Neutrophil (primary cell): ENCODE measurements at regions not wholly inside any gene's neighbourhood (a gene's known extent, or its start where the extent isn't known, plus 50 kb on each side); places are given as distances from the start of the nearest gene placed in this dataset.

Experiments used
- H3K27ac ChIP-seq: fragments of 200-600 bp; sonication (generic); 2 replicates; pipeline ENCODE4 v1.5.1; 2016; ENCODE audit warnings: mild to moderate bottlenecking, moderate library complexity
- H3K27me3 ChIP-seq: fragments of 200-600 bp; sonication (generic); 2 replicates; pipeline ENCODE4 v1.6.0; 2016; ENCODE audit warnings: mild to moderate bottlenecking
- H3K36me3 ChIP-seq: fragments of 200-600 bp; sonication (generic); 2 replicates; pipeline ENCODE4 v1.5.1; 2017
- H3K4me1 ChIP-seq, 2 experiments: fragments of 200-600 bp in 1 of 2; sonication (generic) in 1 of 2; 1 replicate in 1 of 2; 2 replicates in 1 of 2; pipeline versions ENCODE4 v1.5.1 to v1.6.1; 2013 to 2016; ENCODE audit warnings: low read depth in 1 of 2, low read length in 1 of 2, mild to moderate bottlenecking in 1 of 2, moderate library complexity in 1 of 2; ENCODE audit not compliant: control insufficient read depth in 1 of 2, insufficient read depth in 1 of 2
- H3K4me3 ChIP-seq, 2 experiments: fragments of 200-600 bp in 1 of 2; sonication (generic) in 1 of 2; 1 replicate in 1 of 2; 2 replicates in 1 of 2; pipeline ENCODE4 v1.5.1; 2013 to 2016; ENCODE audit warnings: low read depth in 1 of 2, low read length in 1 of 2, mild to moderate bottlenecking in 1 of 2, moderate library complexity in 1 of 2
- H3K9me3 ChIP-seq: fragments of 200-600 bp; sonication (generic); 2 replicates; pipeline ENCODE4 v1.5.1; 2016
- TF ChIP-seq, protein P1 (sequence below): fragments of 200-600 bp; sonication (generic); IDR thresholded peaks from 2 replicates; pipeline ENCODE4 v1.5.1; 2016; ENCODE audit warnings: antibody characterized with exemption

DNA sequence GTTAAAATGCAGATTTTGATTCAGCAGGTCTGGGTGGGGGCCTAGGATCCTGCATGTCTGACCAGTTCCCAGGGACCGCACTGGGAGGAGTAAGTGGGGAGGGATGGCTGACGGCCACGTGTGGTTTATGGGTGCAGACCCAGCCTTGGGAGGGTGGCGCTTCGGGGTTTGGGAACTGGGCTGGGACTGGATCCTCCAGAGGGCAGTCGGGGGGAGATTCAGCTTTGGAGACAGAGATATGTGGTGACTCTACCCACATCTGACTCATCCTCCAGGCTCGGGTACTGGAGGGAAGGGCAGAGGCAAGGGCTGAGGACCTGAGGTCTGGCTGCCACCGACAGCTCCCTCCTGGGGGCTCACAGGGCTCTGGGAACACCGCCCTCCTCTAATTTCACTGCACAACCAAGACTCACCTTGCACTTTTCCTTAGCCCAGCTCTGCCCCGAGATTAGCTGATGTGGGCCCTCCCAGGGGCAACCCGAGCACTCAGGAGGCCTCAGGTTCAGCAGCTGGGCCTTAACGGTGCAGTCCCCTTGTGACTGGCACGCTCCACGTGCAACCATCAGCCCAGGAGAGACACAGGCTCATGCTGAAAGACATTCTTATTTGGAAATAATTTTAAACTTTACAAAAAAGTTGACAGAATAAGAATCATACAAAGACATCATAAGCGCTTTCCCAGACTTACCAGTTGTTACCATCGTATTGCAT lies 172.8 kb upstream of the PMEPA1 start:
- TF ChIP-seq, protein P1, sequence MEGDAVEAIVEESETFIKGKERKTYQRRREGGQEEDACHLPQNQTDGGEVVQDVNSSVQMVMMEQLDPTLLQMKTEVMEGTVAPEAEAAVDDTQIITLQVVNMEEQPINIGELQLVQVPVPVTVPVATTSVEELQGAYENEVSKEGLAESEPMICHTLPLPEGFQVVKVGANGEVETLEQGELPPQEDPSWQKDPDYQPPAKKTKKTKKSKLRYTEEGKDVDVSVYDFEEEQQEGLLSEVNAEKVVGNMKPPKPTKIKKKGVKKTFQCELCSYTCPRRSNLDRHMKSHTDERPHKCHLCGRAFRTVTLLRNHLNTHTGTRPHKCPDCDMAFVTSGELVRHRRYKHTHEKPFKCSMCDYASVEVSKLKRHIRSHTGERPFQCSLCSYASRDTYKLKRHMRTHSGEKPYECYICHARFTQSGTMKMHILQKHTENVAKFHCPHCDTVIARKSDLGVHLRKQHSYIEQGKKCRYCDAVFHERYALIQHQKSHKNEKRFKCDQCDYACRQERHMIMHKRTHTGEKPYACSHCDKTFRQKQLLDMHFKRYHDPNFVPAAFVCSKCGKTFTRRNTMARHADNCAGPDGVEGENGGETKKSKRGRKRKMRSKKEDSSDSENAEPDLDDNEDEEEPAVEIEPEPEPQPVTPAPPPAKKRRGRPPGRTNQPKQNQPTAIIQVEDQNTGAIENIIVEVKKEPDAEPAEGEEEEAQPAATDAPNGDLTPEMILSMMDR: no peak
- H3K27me3 ChIP-seq: no peaks in the 10 kb centered on the region
- H3K9me3 ChIP-seq: no peaks in the 10 kb centered on the region
- H3K27ac ChIP-seq: no peak overlapping the region
- H3K36me3 ChIP-seq: no peaks in the 10 kb centered on the region
- H3K4me3 ChIP-seq: no peak overlapping the region
- no peaks in the 10 kb centered on the region for H3K4me1 ChIP-seq

DNA sequence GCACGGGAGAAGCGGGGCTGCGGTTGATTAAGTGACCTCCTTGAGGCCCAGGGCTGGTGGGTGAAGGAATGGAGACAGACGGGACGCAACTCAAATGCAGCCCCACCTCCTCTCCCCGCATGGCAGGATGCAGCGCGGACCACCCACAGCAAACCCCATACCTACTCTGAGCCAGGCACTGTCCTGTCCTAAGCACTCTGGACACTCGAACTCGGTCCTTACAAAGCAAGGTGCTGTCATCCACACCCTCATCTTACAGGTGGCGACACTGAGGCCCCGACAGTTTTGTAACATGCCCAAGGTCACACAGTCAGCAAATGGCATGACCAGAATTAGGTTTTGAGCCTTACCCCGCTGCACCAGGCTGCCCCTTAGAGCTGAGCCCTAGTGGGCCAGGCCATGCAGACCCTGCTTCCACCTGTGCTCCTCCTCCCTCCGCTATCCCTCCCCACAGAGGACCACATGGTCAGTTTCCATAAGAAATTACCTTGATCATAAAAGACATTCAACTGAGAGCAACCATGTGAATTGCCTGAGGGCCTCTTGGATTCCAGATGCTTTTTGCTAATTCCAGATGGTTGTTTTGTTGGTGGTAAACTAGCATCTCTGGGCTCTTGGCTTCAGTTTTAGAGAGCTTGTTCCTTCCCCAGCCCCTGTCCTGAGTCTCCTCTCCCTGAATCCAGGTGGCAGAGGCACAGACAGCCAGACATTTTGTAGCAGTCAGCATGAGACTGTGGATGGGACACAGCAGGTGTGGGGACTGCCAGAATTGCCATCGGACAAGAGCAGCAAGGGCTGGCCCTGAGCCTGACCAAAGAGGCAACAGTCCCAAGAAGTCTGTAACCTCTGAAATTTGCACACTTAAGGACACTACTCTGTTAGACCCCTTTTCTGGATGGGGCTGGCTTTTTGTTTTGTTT lies 171.9 kb upstream of the PMEPA1 start:
- Histone ChIP-seq H3K9me3 (no peaks in the 10 kb centered on the region), H3K4me1 (no peaks in the 10 kb centered on the region), H3K27ac (no peak overlapping the region), H3K4me3 (no peak overlapping the region), H3K36me3 (no peaks in the 10 kb centered on the region), H3K27me3 (no peaks in the 10 kb centered on the region)
- TF ChIP-seq, protein P1: no peak

DNA sequence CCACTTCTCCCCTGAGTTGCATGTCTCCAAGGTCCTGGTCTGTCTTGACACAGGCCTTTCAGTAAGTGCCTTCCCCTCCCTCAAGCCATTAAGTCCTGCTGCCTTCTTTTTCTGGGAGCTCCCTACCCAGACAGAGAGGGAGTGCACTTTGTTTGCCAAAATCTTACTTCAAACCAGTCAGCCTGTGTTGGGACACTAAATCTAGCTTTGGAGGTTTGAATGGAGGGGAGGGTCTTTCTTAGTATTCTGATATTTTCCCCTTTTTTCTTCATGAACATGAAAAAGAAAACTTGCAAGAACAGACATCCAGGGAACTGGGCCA lies 170.7 kb upstream of the PMEPA1 start:
- H3K36me3 ChIP-seq: no peaks in the 10 kb centered on the region
- no peak overlapping the region for H3K4me3 ChIP-seq
- H3K27me3 ChIP-seq: no peaks in the 10 kb centered on the region
- no peaks in the 10 kb centered on the region for H3K9me3 ChIP-seq
- H3K4me1 ChIP-seq: no peaks in the 10 kb centered on the region
- H3K27ac ChIP-seq: no peak overlapping the region
- TF ChIP-seq, protein P1: no peak

DNA sequence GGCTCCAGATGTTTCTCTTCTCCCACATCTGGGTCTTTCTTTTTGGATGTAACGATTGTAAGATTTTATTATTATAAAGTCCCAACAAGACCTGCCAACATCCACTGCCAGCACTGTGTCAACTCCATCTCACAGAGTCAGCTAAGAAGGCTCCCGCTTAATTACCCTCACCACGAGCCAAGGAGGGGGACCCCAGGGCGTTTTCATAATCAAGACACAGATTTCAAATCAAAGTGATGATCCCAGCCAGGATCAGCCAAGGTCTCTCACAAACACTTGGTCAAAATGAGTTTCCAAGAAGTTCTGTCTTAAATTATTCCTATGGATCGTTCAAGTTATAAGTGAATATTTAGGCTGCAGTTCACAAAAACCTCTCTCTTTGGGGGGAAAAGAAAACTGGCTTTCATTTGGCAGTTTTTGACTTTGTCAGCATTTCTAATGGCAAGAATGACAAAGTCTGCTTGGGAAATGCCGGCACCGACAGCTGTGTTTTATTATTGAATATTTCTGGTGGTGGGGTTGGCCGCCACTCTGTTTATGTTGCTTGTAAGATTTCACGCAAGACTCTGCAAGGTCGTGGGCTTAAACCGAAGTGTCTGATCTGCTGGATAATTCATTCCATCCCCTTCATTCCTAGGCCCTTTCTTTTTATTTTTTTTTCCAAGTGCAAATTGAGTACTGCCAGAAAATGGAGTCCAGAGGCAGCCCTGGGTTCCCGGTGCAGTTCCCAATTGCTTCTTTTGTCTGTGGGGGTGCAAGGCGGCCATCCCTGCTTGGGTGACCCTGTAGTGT lies 170.2 kb upstream of the PMEPA1 start:
- Histone ChIP-seq H3K4me3 (no peak overlapping the region), H3K36me3 (no peaks in the 10 kb centered on the region), H3K27ac (no peak overlapping the region), H3K9me3 (no peaks in the 10 kb centered on the region), H3K27me3 (no peaks in the 10 kb centered on the region), H3K4me1 (no peaks in the 10 kb centered on the region)
- TF ChIP-seq, protein P1: no peak

DNA sequence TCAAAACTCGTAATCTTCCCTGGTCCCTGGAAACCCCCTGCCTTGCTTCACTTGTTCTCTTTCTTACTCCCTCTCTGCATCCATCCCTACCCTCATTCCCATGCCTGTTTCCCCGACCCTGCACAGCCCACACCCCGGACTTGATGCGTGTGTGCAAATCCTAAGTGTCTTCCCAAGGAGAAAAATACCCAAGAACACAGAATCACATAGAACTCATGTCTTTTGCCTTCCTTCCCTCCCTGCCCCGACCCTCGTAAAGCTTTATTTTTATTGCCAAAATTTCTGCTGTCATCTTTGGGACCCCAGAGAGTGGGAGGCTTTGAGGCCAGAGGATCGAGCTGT lies 169.6 kb upstream of the PMEPA1 start:
- no peak overlapping the region for H3K27ac ChIP-seq
- H3K27me3 ChIP-seq: no peaks in the 10 kb centered on the region
- no peak overlapping the region for H3K4me3 ChIP-seq
- H3K9me3 ChIP-seq: no peaks in the 10 kb centered on the region
- no peaks in the 10 kb centered on the region for H3K36me3 ChIP-seq
- TF ChIP-seq, protein P1: no peak
- no peaks in the 10 kb centered on the region for H3K4me1 ChIP-seq
